GM18519 (cell line): ENCODE measurements at regions not wholly inside any gene's neighbourhood (a gene's known extent, or its start where the extent isn't known, plus 50 kb on each side); places are given as distances from the start of the nearest gene placed in this dataset.
"Not testable (repeated sequence)": the region's sequence is repeated elsewhere in the genome, so short reads cannot be mapped to it uniquely, and the experiment has no call there.

ENCODE experiments used
- ATAC-seq: cut with Tn5 transposase; IDR thresholded peaks from one replicate; pipeline ENCODE4 v1.9.1; 2021; ENCODE audit warnings: mild to moderate bottlenecking, moderate library complexity; ENCODE audit not compliant: unreplicated experiment, low FRiP score

- no peak for ATAC-seq
Measured at GRCh38 chr13:22934744-22935523, 245.8 kb upstream of the SGCG start.

GRCh38 chr13:22936228-22936627 is 244.6 kb upstream of the SGCG start:
- ATAC-seq: no peak

- no peak for ATAC-seq
Measured at GRCh38 chr13:22937241-22937640, 243.5 kb upstream of the SGCG start.

GRCh38 chr13:22937953-22938352 is 242.8 kb upstream of the SGCG start:
- ATAC-seq: no peak

- no peak for ATAC-seq
Measured at GRCh38 chr13:22938576-22938975, 242.2 kb upstream of the SGCG start.

- ATAC-seq: no peak
Measured at GRCh38 chr13:22939157-22939556, 241.6 kb upstream of the SGCG start.

- no peak for ATAC-seq
Measured at GRCh38 chr13:22940090-22940710, 240.6 kb upstream of the SGCG start.

GRCh38 chr13:22940736-22941135 is 240.0 kb upstream of the SGCG start:
- no peak for ATAC-seq

- not testable (repeated sequence) for ATAC-seq
Measured at GRCh38 chr13:22941495-22941894, 239.3 kb upstream of the SGCG start.

GRCh38 chr13:22942831-22943230 is 237.9 kb upstream of the SGCG start:
- ATAC-seq: not testable (repeated sequence)

- ATAC-seq: no peak
Measured at GRCh38 chr13:22944378-22944777, 236.4 kb upstream of the SGCG start.

GRCh38 chr13:22945321-22946226 is 235.2 kb upstream of the SGCG start:
- ATAC-seq: no peak

GRCh38 chr13:22948421-22948820 is 232.4 kb upstream of the SGCG start:
- ATAC-seq: no peak

- not testable (repeated sequence) for ATAC-seq
Measured at GRCh38 chr13:22952018-22952417, 228.8 kb upstream of the SGCG start.

- ATAC-seq: not testable (repeated sequence)
Measured at GRCh38 chr13:22955147-22955546, 225.6 kb upstream of the SGCG start.

- ATAC-seq: not testable (repeated sequence)
Measured at GRCh38 chr13:22956456-22957115, 224.2 kb upstream of the SGCG start.

GRCh38 chr13:22959859-22960258 is 220.9 kb upstream of the SGCG start:
- not testable (repeated sequence) for ATAC-seq

- no peak for ATAC-seq
Measured at GRCh38 chr13:22960827-22961226, 220.0 kb upstream of the SGCG start.

- ATAC-seq: not testable (repeated sequence)
Measured at GRCh38 chr13:22961342-22961741, 219.4 kb upstream of the SGCG start.

GRCh38 chr13:22961835-22962537 is 218.8 kb upstream of the SGCG start:
- no peak for ATAC-seq
